HCT116 (cell line): ENCODE measurements at regions not wholly inside any gene's neighbourhood (a gene's known extent, or its start where the extent isn't known, plus 50 kb on each side); places are given as distances from the start of the nearest gene placed in this dataset.

ENCODE experiments used
- CTCF ChIP-seq, 3 experiments: fragments of 200-600 bp in 1 of 3; sonication (generic) in 1 of 3; IDR thresholded peaks in 2 of 3; conservative IDR thresholded peaks in 1 of 3; 2 replicates each; pipeline ENCODE4 v1.5.1; 2012 to 2017; ENCODE audit warnings: low read depth in 2 of 3, low read length in 2 of 3, antibody characterized with exemption in 1 of 3, borderline replicate concordance in 1 of 3, control low read depth in 1 of 3, mild to moderate bottlenecking in 1 of 3, mixed read lengths in 1 of 3, mixed run types in 1 of 3, moderate library complexity in 1 of 3; ENCODE audit not compliant: insufficient read depth in 1 of 3
- EZH2 ChIP-seq: fragments of 200-600 bp; sonication (generic); IDR thresholded peaks from 2 replicates; pipeline ENCODE4 v1.6.1; 2017; ENCODE audit warnings: antibody characterized with exemption, mixed run types
- MAX ChIP-seq: IDR thresholded peaks from 2 replicates; pipeline ENCODE4 v1.6.1; 2012

- TF ChIP-seq MAX (no peak), CTCF (IDR thresholded peaks at IDR 0.05 in 2 of 3, conservative IDR thresholded peaks at IDR 0.05 in 1 of 3; ENCODE audit: borderline replicate concordance in 1 of 3, insufficient read depth in 1 of 3, low read depth in 2 of 3, low read length in 2 of 3) (no peak), EZH2 (no peak)
These were observed 121.6 kb upstream of the ECI2 start for GRCh38 chr6:4256969-4257368.
